Erythroblast (primary cell): ENCODE measurements at regions not wholly inside any gene's neighbourhood (a gene's known extent, or its start where the extent isn't known, plus 50 kb on each side); places are given as distances from the start of the nearest gene placed in this dataset.

Experiments
- GATA1 ChIP-seq: IDR thresholded peaks from 2 replicates; pipeline ENCODE4 v1.6.1; 2011; ENCODE audit warnings: low read depth, mild to moderate bottlenecking, control low read depth, low read length, moderate library complexity
- POLR2A ChIP-seq: IDR thresholded peaks from 2 replicates; pipeline ENCODE4 v1.6.1; 2011; ENCODE audit warnings: mild to moderate bottlenecking, low read length

- TF ChIP-seq POLR2A (no peak), GATA1 (no peak)
Observed at GRCh38 chr10:60537697-60538096, 148.0 kb upstream of the ANK3 start.
